PFSK-1 (cell line): ENCODE measurements at regions not wholly inside any gene's neighbourhood (a gene's known extent, or its start where the extent isn't known, plus 50 kb on each side); places are given as distances from the start of the nearest gene placed in this dataset.

Source experiments
- POLR2AphosphoS5 ChIP-seq: IDR thresholded peaks from 2 replicates; pipeline ENCODE4 v1.6.1; 2012; ENCODE audit warnings: low read depth, mild to moderate bottlenecking, control low read depth, low read length, moderate library complexity
- SIN3A ChIP-seq: IDR thresholded peaks from 2 replicates; pipeline ENCODE4 v1.6.1; 2012; ENCODE audit warnings: mild to moderate bottlenecking, low read length, moderate library complexity, borderline replicate concordance; ENCODE audit not compliant: insufficient read depth
- TAF1 ChIP-seq: IDR thresholded peaks from 2 replicates; pipeline ENCODE4 v1.6.1; 2012; ENCODE audit warnings: low read length, control low read depth, borderline replicate concordance; ENCODE audit not compliant: insufficient read depth
- TF ChIP-seq, protein P1 (sequence below), 2 experiments: IDR thresholded peaks; 2 replicates each; pipeline versions ENCODE4 v1.6.1 to v1.8.0; 2011 to 2012; ENCODE audit warnings: low read depth in 2 of 2, low read length in 2 of 2, control low read depth in 1 of 2, inconsistent platforms in 1 of 2, mild to moderate bottlenecking in 1 of 2, moderate library complexity in 1 of 2; ENCODE audit not compliant: insufficient read depth in 1 of 2

DNA sequence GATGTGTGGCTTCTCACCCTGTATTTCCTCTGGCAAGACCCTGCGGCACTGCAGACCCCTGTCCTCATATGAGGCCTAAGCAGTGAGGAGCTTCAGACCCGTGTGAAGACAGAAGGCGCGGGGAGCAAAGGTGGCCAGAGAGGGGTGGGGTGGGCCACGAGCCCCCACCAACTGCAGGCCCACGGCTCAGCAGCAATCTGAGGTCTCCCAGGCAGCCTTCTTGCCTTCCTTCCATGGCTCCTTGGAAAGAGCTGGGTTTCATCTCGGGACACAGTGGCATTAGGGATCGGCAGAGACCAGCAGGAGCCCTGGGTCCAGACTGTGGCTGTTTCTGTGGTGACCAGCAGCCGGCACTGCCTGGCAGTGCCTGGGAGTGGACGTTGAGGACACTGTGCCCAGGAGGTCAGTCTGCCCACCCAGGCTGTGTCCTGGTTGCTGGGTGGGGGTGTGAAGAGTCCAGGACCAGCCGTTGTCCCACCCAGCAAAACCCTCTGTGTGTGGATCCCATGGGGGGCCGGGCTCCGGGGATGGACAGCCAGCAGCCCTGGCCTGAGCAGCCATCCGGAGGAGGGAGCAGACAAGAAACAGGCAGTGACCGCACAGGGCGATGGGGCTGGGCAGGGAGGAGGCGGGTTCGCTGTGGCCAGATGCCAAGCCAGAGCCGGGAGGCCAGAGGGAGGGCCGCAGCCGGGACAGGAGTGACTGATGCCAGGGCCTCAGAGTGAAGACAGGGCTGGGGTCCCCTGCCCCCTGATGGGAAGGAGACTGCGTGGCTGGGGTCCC, 73.8 kb downstream of the RRM2 start:
- TF ChIP-seq SIN3A (no peak), POLR2AphosphoS5 (no peak), TAF1 (no peak)
- TF ChIP-seq, protein P1, sequence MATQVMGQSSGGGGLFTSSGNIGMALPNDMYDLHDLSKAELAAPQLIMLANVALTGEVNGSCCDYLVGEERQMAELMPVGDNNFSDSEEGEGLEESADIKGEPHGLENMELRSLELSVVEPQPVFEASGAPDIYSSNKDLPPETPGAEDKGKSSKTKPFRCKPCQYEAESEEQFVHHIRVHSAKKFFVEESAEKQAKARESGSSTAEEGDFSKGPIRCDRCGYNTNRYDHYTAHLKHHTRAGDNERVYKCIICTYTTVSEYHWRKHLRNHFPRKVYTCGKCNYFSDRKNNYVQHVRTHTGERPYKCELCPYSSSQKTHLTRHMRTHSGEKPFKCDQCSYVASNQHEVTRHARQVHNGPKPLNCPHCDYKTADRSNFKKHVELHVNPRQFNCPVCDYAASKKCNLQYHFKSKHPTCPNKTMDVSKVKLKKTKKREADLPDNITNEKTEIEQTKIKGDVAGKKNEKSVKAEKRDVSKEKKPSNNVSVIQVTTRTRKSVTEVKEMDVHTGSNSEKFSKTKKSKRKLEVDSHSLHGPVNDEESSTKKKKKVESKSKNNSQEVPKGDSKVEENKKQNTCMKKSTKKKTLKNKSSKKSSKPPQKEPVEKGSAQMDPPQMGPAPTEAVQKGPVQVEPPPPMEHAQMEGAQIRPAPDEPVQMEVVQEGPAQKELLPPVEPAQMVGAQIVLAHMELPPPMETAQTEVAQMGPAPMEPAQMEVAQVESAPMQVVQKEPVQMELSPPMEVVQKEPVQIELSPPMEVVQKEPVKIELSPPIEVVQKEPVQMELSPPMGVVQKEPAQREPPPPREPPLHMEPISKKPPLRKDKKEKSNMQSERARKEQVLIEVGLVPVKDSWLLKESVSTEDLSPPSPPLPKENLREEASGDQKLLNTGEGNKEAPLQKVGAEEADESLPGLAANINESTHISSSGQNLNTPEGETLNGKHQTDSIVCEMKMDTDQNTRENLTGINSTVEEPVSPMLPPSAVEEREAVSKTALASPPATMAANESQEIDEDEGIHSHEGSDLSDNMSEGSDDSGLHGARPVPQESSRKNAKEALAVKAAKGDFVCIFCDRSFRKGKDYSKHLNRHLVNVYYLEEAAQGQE (IDR thresholded peaks at IDR 0.05; ENCODE audit: insufficient read depth in 1 of 2, low read depth in 2 of 2, low read length in 2 of 2) = no peak
